GM12891 (cell line): ENCODE measurements at regions not wholly inside any gene's neighbourhood (a gene's known extent, or its start where the extent isn't known, plus 50 kb on each side); places are given as distances from the start of the nearest gene placed in this dataset.

Source experiments
- DNase-seq: peaks from one replicate; pipeline ENCODE4 v3.0.0; 2011; ENCODE audit warnings: low spot score; ENCODE audit not compliant: insufficient read length
- FAIRE-seq: peaks from 2 replicates; lab custom pipeline; 2011; peaks lifted over from hg19 to GRCh38; lab: Jason Lieb, UNC
- PAX5 ChIP-seq: IDR thresholded peaks from 2 replicates; pipeline ENCODE4 v1.6.1; 2011; ENCODE audit warnings: low read length, moderate library complexity, mild to moderate bottlenecking; ENCODE audit not compliant: insufficient read depth, severe bottlenecking
- POLR2A ChIP-seq: IDR thresholded peaks from 2 replicates; pipeline ENCODE4 v1.6.1; 2011; ENCODE audit warnings: low read depth, low read length, control low read depth
- POLR2AphosphoS5 ChIP-seq: IDR thresholded peaks from 2 replicates; pipeline ENCODE4 v1.6.1; 2011; ENCODE audit warnings: low read depth, low read length, control low read depth
- POU2F2 ChIP-seq: IDR thresholded peaks from 2 replicates; pipeline ENCODE4 v1.6.1; 2011; ENCODE audit warnings: low read depth, mild to moderate bottlenecking, control low read depth, low read length, moderate library complexity
- SPI1 ChIP-seq: IDR thresholded peaks from 2 replicates; pipeline ENCODE4 v1.6.1; 2011; ENCODE audit warnings: low read depth, low read length, control low read depth
- TAF1 ChIP-seq: IDR thresholded peaks from 2 replicates; pipeline ENCODE4 v1.6.1; 2011; ENCODE audit warnings: low read depth, low read length, control low read depth

DNA sequence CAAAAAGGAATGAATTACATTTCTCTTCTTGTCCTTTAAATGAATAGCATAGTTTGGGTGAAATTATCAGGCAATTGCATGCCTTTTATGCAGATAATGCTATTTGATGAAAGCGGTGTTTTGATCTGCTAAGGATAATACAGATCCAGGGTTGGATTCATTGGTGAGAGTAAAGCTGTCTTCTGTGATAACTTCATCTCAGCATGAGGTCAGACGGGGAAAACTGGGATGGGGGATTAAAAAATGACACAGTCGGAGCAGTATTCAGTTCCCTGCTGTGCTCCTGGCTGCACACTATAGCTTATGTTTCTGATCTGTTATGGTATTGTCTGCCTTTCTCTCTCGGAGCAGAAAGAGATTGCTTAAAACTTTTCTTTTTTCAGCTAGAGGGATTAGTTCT lies 105.9 kb upstream of the TENM3 start:
- FAIRE-seq = no peak
- no peak for DNase-seq
- TF ChIP-seq POU2F2 = no peak
- no peak for TF ChIP-seq PAX5
- no peak for TF ChIP-seq TAF1
- TF ChIP-seq POLR2A = no peak
- no peak for TF ChIP-seq SPI1
- TF ChIP-seq POLR2AphosphoS5 = no peak

DNA sequence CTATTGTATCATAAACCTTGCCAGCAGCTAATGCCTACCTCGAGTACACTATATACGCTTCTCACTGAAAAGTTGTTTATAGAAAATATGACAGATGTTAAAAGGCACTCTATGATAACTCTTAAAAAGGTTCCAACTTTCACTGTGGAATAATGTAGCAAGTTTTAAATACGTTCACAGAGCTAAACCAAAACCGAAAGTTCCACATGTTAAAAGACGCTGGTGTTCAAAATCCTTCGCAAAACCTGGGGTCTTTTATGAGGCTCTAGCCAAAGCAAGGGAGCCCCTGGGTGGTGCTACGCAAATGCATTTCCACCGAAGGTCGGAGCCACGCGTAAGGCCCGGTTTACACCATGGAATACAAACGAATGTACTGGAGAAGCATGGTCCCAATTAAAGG lies 103.7 kb upstream of the TENM3 start:
- no peak for FAIRE-seq
- DNase-seq = no peak
- TF ChIP-seq TAF1 (no peak), SPI1 (no peak), PAX5 (no peak), POLR2AphosphoS5 (no peak), POU2F2 (no peak)

DNA sequence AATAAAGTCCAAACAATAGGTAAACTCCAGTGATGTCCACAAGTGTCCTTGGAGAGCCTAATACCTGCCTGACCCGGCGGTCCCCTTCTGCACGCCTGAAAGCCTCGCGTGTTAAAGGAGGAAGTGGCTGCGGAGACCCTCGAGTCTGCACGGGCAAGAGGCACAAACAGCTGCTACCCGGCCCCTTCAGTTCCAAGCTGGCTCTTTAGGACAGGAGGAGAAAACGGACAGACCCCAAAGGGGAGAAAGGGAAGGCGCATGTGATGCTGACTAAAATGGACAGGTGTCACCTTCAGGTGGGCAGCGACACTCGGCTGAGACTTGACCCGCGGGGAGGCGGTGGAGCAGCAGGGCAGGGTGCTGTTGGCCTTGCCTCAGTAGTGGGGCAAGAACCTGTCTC lies 102.7 kb upstream of the TENM3 start:
- DNase-seq (no peak), FAIRE-seq (no peak)
- TF ChIP-seq TAF1 (no peak), POLR2A (no peak), POLR2AphosphoS5 (no peak), SPI1 (no peak), PAX5 (no peak), POU2F2 (no peak)

DNA sequence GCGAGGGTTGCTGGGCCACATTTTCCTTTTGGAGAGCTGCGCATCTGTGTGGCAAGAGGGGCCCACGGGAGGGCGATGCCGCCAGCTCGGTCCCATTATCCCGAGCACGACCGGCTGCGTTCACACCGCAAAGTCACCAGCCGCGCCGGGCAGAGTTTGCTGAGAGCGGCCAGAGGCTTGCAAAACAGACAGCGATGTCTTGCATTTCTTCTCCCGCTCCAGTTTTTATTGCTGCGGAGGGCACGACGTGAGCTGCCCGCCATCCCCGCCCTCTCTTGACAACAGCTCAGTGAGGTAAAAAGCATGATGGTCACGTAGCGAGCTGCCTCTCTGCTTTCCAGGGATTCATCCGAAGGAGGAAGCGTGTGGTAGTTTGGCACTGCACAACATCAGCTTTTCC lies 102.1 kb upstream of the TENM3 start:
- TF ChIP-seq POLR2A (no peak), POLR2AphosphoS5 (no peak), SPI1 (no peak), PAX5 (no peak), TAF1 (no peak), POU2F2 (no peak)
- DNase-seq (no peak), FAIRE-seq (no peak)

DNA sequence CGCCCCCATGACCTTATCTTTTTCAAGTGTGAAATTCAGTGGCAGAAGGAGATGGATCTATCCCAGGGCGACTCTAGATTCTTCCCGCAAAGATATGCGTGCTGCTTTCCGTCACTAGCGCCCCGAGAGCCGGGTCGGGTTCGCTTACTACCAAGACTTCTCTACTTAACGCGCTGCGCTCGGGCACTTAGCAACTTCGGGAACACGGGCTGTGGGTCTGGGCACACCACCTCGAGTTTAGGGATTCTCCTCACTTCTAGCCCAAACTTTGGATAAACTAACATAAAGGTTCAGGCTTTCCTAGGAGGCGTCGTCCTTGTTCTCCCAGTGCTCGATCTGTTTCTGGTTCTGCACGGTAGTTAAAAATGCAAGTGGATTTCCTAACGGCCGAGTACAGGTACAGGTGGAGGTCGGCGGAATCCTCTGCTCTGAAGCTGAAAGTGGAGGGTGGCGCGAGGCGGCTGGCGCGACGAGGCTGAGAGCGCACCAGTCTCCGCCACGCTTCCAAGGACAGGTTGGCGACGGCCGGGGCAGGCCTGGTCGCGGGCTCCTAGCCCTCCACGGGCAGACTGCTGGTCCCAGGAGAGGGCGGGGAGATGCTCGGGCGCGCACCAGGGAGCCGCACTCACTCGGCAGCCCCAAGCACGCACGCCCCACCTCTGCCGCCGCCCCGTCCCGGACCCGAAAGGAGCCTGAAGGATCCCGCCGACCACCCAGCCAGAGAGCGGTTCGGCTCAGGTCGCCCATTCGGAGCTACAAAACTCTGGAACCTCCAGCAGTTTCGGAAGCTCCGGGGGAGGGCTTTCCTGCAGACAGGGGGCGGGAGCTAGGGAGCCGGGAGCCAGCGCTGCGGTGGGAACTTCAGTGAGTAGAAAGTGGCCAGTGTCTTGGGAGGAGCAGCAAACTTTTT lies 100.8 kb upstream of the TENM3 start:
- DNase-seq (no peak), FAIRE-seq (no peak)
- no peak for TF ChIP-seq POLR2A
- TF ChIP-seq POU2F2 = no peak
- TF ChIP-seq TAF1 = no peak
- TF ChIP-seq SPI1 = no peak
- TF ChIP-seq PAX5 = no peak
- TF ChIP-seq POLR2AphosphoS5 = no peak

DNA sequence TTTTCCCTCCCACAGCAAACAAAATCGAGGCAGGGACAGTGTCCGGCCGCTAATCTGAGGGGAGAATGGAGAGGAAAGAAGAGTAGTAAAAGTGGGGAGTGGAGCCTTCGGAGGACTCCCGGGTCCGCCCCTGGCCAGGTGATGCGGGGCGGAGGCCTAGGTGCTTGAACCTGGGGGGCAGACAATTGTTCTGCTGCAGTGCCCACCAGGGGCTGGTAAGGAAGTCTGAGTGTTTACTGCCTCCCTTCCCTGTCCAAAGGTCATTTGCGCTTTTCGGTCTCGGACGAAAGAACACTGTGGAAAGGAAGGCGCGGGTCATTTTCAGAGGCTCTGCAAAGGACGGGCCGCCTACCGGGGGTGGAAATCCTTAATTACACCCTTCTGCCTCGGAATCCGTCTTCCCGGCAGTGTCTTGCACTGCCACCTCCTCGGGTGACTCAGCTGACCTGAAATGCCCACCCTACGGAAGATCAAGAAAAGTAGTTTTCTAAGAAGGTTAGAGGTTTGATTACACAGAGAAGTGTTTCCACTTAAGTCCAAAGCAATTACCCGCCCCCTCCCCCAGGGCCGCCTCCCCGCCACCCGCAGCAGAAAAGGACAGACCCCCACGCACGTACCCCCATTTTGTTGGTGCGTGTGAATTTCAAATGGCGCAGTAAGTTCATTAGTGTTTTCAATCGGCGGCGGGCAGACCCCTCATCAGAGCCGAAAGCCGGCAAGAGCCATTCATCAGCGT lies 99.9 kb upstream of the TENM3 start:
- TF ChIP-seq SPI1 = no peak
- TF ChIP-seq PAX5 = no peak
- TF ChIP-seq POLR2A = no peak
- no peak for TF ChIP-seq POLR2AphosphoS5
- no peak for TF ChIP-seq TAF1
- no peak for TF ChIP-seq POU2F2
- FAIRE-seq = no peak
- no peak for DNase-seq

DNA sequence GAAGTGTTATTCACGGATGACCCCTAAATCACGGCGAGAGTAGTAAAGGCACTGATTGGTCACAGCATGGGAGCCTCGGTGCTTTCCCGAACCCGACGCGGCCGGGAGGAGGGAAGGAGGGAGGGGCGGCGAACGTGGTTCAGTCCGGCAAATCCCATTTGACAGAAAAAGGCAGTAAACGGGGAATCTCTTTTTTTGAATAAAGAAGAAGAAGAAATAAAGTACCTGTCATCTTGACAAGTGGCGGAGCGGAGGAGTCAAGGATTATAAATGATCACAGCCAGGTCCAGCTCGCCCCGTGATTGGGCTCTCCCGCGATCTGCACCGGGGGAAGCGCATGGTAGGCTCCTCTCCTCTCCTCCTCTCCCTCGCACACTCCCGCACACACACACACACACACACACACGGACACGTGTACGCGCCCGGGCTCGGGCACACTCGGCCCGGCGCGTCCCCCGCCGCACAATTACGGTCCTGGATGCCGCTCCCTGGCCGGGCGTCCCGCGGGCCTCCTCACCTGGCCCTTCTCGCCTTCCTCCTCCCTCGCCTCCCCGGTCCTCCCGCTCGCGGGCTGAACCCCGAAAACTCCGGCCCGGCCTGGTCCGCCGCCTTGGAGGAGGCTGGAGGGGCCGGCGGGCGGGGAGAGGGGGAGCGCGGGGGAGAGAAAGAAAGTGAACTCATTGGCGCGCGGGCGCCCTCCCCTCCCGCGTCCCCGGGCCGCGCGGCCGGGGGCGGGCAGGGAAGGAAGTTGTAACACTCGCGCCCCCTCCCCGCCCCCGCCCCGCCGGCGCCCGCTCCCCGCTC lies 99.2 kb upstream of the TENM3 start:
- FAIRE-seq (no peak), DNase-seq (no peak)
- no peak for TF ChIP-seq TAF1
- TF ChIP-seq POU2F2 = no peak
- TF ChIP-seq SPI1 = no peak
- TF ChIP-seq POLR2AphosphoS5 = no peak
- no peak for TF ChIP-seq POLR2A
- no peak for TF ChIP-seq PAX5

DNA sequence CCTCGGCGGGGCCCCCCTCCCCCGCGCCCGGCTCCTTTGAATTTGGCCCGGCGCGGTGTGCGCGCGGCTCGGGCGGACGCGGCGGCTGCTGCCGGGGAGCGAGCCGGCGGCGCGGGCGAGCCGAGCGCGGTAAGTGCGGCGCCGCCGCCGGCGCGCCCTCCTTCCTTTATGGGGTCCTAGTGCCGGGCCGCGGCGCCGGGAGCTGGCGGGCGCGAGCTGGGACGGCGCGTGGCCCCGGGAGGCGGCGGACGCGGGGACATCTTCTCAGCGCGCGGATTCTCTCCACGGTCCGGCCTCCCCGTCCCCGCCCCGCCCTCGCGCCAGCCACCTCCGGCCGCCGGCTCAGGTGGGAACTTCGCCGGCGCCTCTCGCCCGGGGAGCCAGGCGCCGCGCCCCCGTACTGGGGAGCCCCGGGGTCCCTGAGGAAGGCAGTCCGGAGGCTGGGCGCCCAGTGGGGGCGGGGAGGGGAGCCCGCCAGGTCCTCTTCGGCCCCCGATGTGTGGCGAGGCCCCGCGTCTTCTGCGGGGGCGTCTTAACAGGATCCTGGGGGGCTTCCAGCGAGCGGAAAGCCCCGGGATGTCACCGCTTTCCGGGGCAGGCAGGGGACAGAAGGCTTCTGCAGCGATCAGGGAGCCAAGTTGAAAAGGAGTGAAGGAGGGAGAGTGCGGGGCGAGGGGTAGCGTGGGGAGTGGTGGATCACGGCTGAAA lies 98.4 kb upstream of the TENM3 start:
- no peak for FAIRE-seq
- TF ChIP-seq POU2F2 (no peak), SPI1 (no peak)
- peak; percentile 26 for DNase-seq
